Endometrial microvascular endothelial cells (primary cell): ENCODE measurements at regions not wholly inside any gene's neighbourhood (a gene's known extent, or its start where the extent isn't known, plus 50 kb on each side); places are given as distances from the start of the nearest gene placed in this dataset.

Source experiments
- in situ Hi-C: cut with HindIII; loops from 2 replicates; pipeline ENCODE4 v1.10.0; 2017; ENCODE audit warnings: low sequenced_read_pairs, low pct_unique_long_range_greater_than_20kb; ENCODE audit errors: inconsistent ontology term

DNA sequence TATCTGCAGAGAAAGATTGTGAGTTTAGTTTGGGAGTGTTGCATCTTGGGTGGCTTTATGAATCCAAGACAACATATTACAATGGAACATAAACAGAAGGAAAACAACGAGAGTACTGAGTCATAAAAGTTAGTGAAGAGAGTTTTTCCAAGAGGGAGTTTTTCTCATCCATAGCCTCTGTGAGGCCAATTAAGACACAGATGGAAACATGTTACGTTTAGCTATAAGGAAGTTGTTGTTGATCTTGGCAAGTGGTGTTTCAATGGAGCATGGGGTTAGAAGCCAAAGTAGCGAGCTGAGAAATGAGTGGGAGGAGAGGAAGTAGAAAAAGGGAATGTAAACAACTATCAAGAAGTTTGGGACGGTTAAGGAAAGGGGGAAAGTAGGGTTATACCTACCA, 53.3 kb upstream of the SPATA31D4 start:
- in situ Hi-C loops: no loop called here

- in situ Hi-C loops: no loop called here
Measured at GRCh38 chr9:81877047-81877446, 51.2 kb upstream of the SPATA31D4 start.
